Heart right ventricle (tissue), 16 donors: ENCODE measurements at regions not wholly inside any gene's neighbourhood (a gene's known extent, or its start where the extent isn't known, plus 50 kb on each side); places are given as distances from the start of the nearest gene placed in this dataset.

Experiments
- ATAC-seq, 8 donors: fragments of 200-7000 bp; cut with Tn5 transposase; one replicate each; pipeline ENCODE4 v1.9.1; 2020; ENCODE audit warnings: mild to moderate bottlenecking in 8 of 8, moderate library complexity in 8 of 8, moderate number of reproducible peaks in 1 of 8
- DNase-seq, 2 donors: peaks; one replicate each; pipeline ENCODE4 v3.0.0-alpha.2; 2020
- H3K27ac ChIP-seq, 10 donors: fragments of 200-600 bp; sonication (generic) in 2 of 10; one replicate each; pipeline versions ENCODE4 v1.5.0 to v1.8.0; 2020 to 2022; ENCODE audit warnings: mild to moderate bottlenecking in 3 of 10
- H3K27me3 ChIP-seq, 7 donors: fragments of 200-600 bp; one replicate each; pipeline ENCODE4 v1.8.0; 2021 to 2022; ENCODE audit warnings: mild to moderate bottlenecking in 2 of 7
- H3K36me3 ChIP-seq, 9 donors: fragments of 200-600 bp; sonication (generic) in 1 of 9; one replicate each; pipeline versions ENCODE4 v1.5.0 to v1.8.0; 2020 to 2022; ENCODE audit warnings: mild to moderate bottlenecking in 2 of 9
- H3K4me1 ChIP-seq, 9 donors: fragments of 200-600 bp; sonication (generic) in 1 of 9; one replicate each; pipeline versions ENCODE4 v1.5.0 to v1.8.0; 2020 to 2022; ENCODE audit warnings: mild to moderate bottlenecking in 4 of 9
- H3K4me3 ChIP-seq, 10 donors: fragments of 200-600 bp; sonication (generic) in 2 of 10; one replicate each; pipeline versions ENCODE4 v1.5.0 to v1.8.0; 2020 to 2022; ENCODE audit warnings: mild to moderate bottlenecking in 7 of 10, moderate library complexity in 2 of 10
- H3K9me3 ChIP-seq, 11 donors: fragments of 200-600 bp in 10 of 11; sonication (generic) in 2 of 11; one replicate each; pipeline versions ENCODE4 v1.5.0 to v1.8.0; 2013 to 2022; ENCODE audit warnings: mild to moderate bottlenecking in 2 of 11, control low read depth in 1 of 11, moderate library complexity in 1 of 11
- WGBS, 2 donors: extraction: QIAGEN DNeasy Blood & Tissue Kit; methylation state at CpG; one replicate each; pipeline ENCODE4 v1.1.7; 2013; ENCODE audit warnings: inconsistent platforms in 1 of 2; 5-methylcytosine and 5-hydroxymethylcytosine counted together
- intact Hi-C, 10 donors: fragments of 100-400 bp; cut with DNase I; formaldehyde crosslinking; loops; one replicate each; pipeline versions ENCODE4 v1.11.1 to v1.14.2; 2022
- TF ChIP-seq, protein P1 (sequence below), 9 donors: fragments of 200-600 bp; sonication (generic) in 2 of 9; IDR thresholded peaks; one replicate each; pipeline versions ENCODE4 v1.5.0 to v1.8.0; 2021 to 2022; ENCODE audit warnings: antibody characterized with exemption in 9 of 9, mild to moderate bottlenecking in 5 of 9, moderate library complexity in 1 of 9
- donor health status: Arrhythmogenic right ventricular cardiomyopathy.
- donor health status: ischemic (EF 13 %, LVEDD 7.1; RV severe dilation, severe dysfunction).
- donor health status: healthy with polysubstance abuse.
- donor health status: DM: no; HTN: yes; CAD: no.
- donor health status: DM: no; HTN: no; CAD: no.
- donor health status: ischemic (EF 25% LVEDD 6.9; RV normal size, moderate dysfunction).
- donor health status: ischemic (EF 25% LVEDD 5.7; RV mildly dilated, moderate dysfunction).
- donor health status: healthy.
- donor health status: DM: yes; HTN: yes; CAD: no.
- donor health status: Ischemic cardiomyopathy.
- donor health status: ischemic (EF 35%, LVEDD 5.7; RV mildly dilated, moderate dysfunction).
- donor health status: nonischemic (EF 11% LVEDD 7.7; RV severe dilation, severe dysfunction).
- donor health status: DM: yes; HTN: yes; CAD: no.
- donor health status: PGD.
- donor health status: ischemic (EF 29% LVEDD 5.4; RV normal size, mild dysfunction).
- donor health status: nonischemic (EF 23%, LVEDD 6.1; RV moderate dilation, normal function).

DNA sequence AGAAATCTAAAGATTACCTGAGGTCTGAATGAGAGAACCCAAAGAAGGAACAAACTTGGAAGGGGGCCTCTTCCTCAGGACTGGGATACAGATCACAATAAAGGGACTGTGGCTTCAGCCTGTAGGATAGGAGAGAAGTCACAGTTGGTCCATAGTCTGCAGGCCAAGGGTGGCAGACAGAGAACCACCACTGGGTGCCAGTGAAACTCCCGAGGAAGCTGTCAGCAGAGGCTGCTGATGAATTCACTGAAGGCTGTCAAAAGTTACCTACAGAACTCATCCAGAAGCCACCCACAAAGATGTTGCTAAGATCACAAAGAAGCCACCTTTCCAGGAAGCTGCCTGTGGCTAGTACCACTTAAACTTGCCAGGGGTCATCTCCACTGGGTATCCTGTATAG is 78.5 kb downstream of the TMCO5A start:
- ATAC-seq (peak in 1 of 8 donors; percentile 31), DNase-seq (no peak)
- Histone ChIP-seq H3K4me3 (no peak overlapping the region), H3K27ac (no peak overlapping the region), H3K27me3 (no peaks in the 10 kb centered on the region), H3K36me3 (no peaks in the 10 kb centered on the region), H3K4me1 (peaks cover 0 to 8% (median 0%) of the 10 kb centered on the region in 9 donors), H3K9me3 (peaks cover 0 to 6% (median 0%) of the 10 kb centered on the region in 11 donors)
- TF ChIP-seq, protein P1, sequence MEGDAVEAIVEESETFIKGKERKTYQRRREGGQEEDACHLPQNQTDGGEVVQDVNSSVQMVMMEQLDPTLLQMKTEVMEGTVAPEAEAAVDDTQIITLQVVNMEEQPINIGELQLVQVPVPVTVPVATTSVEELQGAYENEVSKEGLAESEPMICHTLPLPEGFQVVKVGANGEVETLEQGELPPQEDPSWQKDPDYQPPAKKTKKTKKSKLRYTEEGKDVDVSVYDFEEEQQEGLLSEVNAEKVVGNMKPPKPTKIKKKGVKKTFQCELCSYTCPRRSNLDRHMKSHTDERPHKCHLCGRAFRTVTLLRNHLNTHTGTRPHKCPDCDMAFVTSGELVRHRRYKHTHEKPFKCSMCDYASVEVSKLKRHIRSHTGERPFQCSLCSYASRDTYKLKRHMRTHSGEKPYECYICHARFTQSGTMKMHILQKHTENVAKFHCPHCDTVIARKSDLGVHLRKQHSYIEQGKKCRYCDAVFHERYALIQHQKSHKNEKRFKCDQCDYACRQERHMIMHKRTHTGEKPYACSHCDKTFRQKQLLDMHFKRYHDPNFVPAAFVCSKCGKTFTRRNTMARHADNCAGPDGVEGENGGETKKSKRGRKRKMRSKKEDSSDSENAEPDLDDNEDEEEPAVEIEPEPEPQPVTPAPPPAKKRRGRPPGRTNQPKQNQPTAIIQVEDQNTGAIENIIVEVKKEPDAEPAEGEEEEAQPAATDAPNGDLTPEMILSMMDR (IDR thresholded peaks at IDR 0.05), result no peak
- WGBS, 2 donors, result 44 to 47% methylated on average over 1 of the region's 1 CpG
- intact Hi-C loops, result no loop called here

DNA sequence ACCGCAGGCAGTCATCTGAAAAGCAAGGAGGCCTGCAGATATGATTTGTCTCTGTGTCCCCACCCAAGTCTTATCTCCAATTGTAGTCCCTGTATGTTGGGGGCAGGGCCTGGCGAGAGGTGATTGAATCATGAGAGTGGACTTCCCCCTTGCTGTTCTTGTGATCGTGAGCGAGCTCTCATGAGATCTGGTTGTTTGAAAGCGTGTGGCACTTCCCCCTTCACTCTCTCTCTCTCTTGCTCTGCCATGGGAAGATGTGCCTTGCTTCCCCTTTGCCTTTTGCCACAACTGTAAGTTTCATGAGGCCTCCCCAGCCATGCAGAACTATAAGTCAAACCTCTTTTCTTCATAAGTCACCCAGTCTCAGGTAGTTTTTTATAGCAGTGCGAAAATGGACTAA is 83.3 kb downstream of the TMCO5A start:
- ATAC-seq, result peak in 1 of 8 donors; percentile 30
- intact Hi-C loops, result no loop called here

DNA sequence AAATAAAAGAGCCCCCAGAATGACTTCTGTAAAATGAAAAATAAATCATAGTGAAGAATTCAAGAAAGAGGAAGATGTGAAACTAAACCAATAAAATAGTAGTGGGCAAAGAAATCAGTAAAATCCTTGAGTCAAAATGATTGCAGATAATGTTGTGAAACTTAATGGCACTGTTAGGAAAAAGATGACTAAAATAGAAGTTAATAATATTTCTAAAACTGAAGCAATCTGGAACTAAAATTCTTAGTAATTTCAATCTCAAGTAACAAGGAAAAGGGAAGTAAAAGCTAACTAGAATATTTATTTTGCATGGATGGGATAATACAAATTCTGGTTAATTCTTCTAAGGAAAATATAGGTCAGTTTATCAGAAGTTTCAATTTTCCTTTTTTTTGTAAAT is 84.6 kb downstream of the TMCO5A start:
- H3K36me3 ChIP-seq, result no peaks in the 10 kb centered on the region
- TF ChIP-seq, protein P1 (IDR thresholded peaks at IDR 0.05), result no peak
- intact Hi-C loops, result no loop called here
- peaks cover 0 to 15% (median 0%) of the 10 kb centered on the region in 9 donors for H3K4me1 ChIP-seq
- no peak overlapping the region for H3K4me3 ChIP-seq
- DNase-seq, result no peak
- H3K27me3 ChIP-seq, result no peaks in the 10 kb centered on the region
- H3K27ac ChIP-seq, result peak overlapping the region in 1 of 10 donors; percentile 11
- peaks cover 0 to 6% (median 0%) of the 10 kb centered on the region in 11 donors for H3K9me3 ChIP-seq
- no peak for ATAC-seq

More for the DNA sequence above, 83.3 kb downstream of the TMCO5A start:
- DNase-seq, result no peak
- no peaks in the 10 kb centered on the region for H3K27me3 ChIP-seq
- peaks cover 0 to 23% (median 0%) of the 10 kb centered on the region in 9 donors for H3K4me1 ChIP-seq
- no peak overlapping the region for H3K4me3 ChIP-seq
- no peak overlapping the region for H3K27ac ChIP-seq
- peaks cover 0 to 6% (median 0%) of the 10 kb centered on the region in 11 donors for H3K9me3 ChIP-seq
- TF ChIP-seq, protein P1 (IDR thresholded peaks at IDR 0.05), result no peak
- H3K36me3 ChIP-seq, result no peaks in the 10 kb centered on the region
- 85 to 86% methylated on average over 6 of the region's 6 CpGs for WGBS, 2 donors

DNA sequence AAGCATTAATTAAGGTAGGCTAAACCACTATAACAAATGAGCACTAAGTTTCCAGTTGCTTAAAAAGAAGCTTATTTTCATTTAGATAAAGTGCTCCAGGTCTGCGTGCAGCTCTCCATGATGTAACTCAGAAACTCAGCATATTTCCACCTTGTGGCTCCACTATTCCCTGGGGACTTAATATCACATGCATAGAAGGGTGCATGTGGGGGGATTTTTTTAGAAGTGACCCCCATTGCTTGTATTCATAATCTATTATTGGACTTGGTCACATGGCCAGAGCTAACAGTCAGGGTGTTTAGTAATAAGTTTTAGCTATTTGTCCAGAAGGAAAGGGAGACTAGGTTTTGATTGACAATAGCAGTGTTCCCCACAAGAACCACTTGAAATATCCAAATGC is 86.8 kb downstream of the TMCO5A start:
- TF ChIP-seq, protein P1 (IDR thresholded peaks at IDR 0.05), result no peak
- DNase-seq (no peak), ATAC-seq (no peak)
- no peak overlapping the region for H3K27ac ChIP-seq
- no peaks in the 10 kb centered on the region for H3K27me3 ChIP-seq
- intact Hi-C loops, result no loop called here
- WGBS, 2 donors, result 69 to 74% methylated on average over 1 of the region's 1 CpG
- H3K4me3 ChIP-seq, result no peak overlapping the region
- H3K36me3 ChIP-seq, result no peaks in the 10 kb centered on the region
- H3K4me1 ChIP-seq, result peaks cover 0 to 15% (median 0%) of the 10 kb centered on the region in 9 donors
- peaks cover 0 to 6% (median 0%) of the 10 kb centered on the region in 11 donors for H3K9me3 ChIP-seq
